Gastrocnemius medialis (tissue), 4 donors: ENCODE measurements at regions not wholly inside any gene's neighbourhood (a gene's known extent, or its start where the extent isn't known, plus 50 kb on each side); places are given as distances from the start of the nearest gene placed in this dataset.
"Not testable (repeated sequence)": the region's sequence is repeated elsewhere in the genome, so short reads cannot be mapped to it uniquely, and the experiment has no call there.

Experiments
- CTCF ChIP-seq, 5 experiments: fragments of 450-650 bp in 3 of 5; fragments of 200-600 bp in 2 of 5; sonication (generic) in 2 of 5; IDR thresholded peaks in 4 of 5; conservative IDR thresholded peaks in 1 of 5; 1 replicate in 4 of 5; 2 replicates in 1 of 5; pipeline ENCODE4 v1.5.1; 2016 to 2019; ENCODE audit warnings: antibody characterized with exemption in 5 of 5, mild to moderate bottlenecking in 3 of 5, moderate library complexity in 3 of 5
- POLR2A ChIP-seq, 2 donors: fragments of 450-650 bp; IDR thresholded peaks; one replicate each; pipeline ENCODE4 v1.6.1; 2017; ENCODE audit warnings: antibody characterized with exemption in 2 of 2, mild to moderate bottlenecking in 2 of 2, moderate library complexity in 2 of 2

GRCh38 chr7:75235827-75236167 lies 143.4 kb downstream of the GTF2IRD2B start:
- TF ChIP-seq CTCF (IDR thresholded peaks at IDR 0.05 in 4 of 5, conservative IDR thresholded peaks at IDR 0.05 in 1 of 5); POLR2A (IDR thresholded peaks at IDR 0.05): not testable (repeated sequence)
